HT1080 (cell line): ENCODE measurements at regions not wholly inside any gene's neighbourhood (a gene's known extent, or its start where the extent isn't known, plus 50 kb on each side); places are given as distances from the start of the nearest gene placed in this dataset.

Source experiments
- DNase-seq: peaks from one replicate; pipeline ENCODE4 v3.0.0-alpha.2; 2015; ENCODE audit warnings: low read depth

DNA sequence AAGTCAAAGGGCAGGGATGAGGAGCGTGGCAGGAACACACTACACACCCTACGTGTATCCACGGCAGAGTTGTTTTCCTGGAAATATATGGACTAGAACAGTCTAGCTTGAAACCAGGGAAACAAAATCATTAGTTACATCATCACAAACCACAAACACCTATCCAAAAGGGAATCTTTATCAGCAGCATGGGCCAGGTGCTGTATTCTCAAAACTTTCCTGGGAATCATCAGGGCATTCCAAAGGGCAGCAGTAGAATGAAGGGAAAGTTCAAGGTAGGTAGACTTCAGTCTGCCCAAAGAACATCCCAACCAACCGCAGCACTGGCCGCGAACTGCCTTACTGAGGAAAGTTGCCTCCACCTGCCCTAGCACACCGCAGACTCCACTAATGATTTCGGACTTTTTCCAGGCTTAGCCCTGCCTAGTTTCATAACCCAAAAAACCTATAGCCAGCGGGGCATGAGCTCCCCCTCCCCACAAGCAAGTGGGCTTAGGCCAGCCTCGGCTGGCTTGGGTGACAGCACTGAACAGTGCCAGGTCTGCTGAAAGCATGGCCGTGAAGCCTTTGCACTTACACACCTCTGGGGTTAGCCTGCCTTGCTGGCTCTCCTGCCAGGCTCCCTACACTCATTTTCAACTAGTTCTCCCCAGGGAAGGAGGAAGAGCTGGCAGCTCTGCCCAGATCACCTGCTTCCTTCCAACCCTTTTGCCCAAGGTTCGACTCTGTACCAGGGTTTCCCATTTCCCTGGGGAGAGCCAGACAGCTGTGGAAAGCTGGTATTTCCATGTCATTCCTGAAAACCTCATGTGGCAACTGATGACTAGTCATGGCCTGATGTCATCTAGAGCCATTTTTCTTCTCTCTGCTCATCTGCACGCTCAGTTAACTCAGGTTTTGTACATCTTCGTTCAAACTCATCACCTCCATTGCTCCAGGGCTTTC, 77.3 kb upstream of the UBAC2 start:
- peak; percentile 48 for DNase-seq

DNA sequence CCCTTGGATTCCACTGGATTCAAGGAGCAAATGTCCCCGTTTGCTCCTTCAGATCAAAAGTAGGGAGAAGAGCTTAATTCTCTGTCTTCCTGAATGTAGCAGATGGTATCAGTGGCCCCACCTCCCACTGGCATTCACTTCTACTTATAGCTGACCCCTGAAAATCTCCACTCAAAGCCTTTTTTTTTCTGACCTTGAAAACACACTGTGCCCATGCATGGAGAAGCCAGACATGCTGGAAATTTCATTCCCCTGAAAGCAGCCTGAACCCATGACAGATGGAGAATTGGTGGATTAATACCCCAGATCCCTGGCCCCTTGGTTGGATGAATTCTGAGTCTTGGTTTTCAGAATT, 76.6 kb upstream of the UBAC2 start:
- no peak for DNase-seq

DNA sequence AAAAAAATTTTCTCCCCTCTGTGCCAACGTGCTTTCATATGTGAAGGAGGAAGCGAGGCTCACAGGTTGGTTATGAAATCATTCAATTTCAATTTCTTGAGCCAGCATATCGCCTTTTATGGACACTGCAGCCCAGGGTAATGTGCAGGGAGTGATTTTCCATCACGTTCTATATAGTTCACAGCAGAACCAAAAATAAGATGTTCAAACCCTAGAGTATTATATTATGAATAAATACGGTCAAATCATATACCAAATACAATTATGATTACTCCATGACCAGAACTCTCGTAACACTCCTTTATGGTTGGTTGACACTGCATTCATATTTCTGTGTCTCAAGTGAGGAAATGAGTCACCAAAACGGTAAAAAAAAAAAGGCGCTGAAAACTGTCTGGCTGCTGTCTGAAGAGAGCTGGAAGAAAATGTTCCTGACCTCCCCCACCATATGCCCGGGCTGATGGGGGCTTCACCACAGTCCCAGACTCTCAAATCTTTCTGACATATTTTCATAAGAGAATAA, 75.8 kb upstream of the UBAC2 start:
- peak; percentile 93 for DNase-seq

DNA sequence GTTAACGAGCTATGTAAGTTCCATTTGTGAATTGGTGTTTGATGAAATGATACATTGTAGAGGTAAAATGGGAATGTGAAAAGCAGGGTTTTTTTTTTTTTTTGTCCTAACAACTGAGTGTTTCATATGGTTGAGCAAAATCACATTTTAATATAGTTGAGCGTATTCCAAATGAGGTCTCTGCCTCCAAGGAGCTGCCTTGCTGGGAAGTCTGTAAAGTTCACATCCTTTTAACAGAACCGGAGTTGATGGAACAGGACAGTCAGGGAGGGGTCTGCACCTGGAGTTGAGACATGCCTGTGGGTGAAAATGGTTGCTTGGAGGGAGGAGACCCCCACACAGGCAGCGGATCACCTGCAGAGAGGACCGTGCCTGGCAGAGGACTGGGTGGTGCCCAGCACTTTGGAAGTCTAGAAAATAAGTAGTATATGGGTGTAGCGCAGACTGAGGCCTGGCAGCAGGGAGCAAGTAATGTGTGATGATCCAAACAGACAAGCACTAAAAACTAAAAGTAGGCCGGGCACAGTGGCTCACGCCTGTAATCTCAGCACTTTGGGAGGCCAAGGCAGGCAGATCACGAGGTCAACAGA, 75.2 kb upstream of the UBAC2 start:
- DNase-seq = no peak

DNA sequence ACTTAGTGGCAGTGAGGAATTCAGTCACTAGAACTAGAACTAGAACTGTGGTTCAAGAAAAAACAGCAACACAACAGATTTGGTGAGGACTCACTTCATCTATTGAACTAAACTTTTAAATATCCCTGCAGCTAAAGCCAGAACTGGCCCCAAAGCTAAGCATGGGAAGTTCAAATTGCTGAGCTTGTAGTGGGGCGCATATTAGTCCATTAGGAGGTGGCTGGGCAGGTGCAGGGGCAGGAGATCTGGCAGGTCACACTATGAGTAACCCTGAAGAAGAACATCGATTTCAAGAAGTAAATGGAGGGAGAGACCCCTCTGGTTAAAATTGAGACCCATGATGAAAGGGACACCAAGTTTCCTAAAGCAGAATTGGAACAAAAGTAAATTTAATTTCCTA, 73.8 kb upstream of the UBAC2 start:
- DNase-seq = no peak

DNA sequence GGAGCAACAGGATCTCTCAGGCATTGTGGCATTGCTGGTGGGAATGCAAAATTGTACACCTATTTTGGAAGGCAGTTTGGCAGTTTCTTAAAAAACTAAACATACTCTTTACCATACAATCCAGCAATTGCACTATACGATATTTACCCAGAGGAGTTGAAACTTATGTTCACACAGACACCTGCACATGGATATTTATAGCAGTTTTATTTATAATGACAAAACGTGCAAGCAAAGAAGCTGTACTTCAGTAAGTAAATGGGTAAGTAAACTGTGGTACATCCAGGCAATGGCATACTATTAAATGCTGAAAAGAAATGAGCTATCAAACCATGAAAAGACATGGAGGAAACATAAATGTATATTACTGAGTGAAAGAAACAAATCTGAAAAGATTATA, 71.6 kb upstream of the UBAC2 start:
- no peak for DNase-seq

DNA sequence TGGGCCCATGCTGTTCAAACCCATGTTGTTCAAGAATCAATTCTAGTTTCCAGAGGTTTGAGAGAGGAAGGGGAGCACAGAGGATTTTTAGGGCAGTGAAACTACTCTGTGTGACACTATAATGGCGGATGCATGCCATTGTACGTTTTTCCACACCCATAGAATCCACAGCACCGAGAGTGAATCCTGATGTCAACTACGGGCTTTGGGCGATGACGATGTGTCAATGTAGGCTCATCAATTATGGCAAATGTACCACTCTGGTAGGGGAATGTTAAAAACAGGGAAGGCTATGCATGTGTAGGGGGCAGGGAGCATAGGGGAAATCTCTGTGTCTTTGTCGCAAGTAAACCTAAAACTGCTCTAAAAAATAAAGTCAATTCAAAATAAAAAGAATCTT, 70.7 kb upstream of the UBAC2 start:
- DNase-seq = no peak

DNA sequence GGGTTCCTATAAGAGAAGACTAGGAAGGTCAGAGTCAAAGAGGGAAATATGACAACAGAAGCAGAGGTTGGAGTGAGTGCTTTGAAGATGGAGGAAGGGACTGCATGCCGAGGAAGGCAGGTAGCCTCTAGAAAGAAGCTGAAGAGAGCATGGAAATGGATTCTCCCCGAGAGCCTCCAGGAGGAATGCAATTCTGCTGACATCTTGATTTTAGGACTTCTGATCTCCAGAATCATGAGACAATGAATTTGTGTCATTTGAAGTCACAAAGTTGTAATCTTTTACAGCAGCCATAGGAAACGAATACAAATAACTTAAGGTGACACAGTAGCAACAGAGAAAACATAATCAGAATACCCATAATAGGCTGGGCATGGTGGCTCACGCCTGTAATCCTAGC, 69.2 kb upstream of the UBAC2 start:
- DNase-seq = no peak

DNA sequence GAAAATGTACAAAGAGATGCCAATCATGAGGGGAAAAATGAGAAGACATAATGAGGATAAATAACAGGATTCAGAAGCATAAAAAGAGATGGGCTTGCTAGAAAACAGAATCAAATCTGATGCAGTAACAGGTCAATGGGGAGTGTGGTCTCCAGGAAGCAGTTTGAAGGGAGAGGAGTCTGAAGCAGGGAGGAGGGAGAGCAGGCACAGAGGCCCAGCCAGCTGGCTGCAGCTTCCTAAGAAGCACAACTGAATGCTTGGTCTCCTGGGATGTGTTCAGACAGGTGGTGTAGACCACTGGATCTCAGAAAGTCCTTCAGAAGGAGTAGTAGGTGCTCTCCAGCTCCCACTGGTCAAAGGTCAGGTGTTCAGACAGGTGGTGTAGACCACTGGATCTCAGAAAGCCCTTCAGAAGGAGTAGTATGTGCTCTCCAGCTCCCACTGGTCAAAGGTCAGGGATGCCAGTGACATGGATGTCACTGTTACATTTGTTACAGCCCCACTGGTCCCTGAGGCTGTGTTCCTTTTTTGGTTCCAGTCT, 68.3 kb upstream of the UBAC2 start:
- no peak for DNase-seq

DNA sequence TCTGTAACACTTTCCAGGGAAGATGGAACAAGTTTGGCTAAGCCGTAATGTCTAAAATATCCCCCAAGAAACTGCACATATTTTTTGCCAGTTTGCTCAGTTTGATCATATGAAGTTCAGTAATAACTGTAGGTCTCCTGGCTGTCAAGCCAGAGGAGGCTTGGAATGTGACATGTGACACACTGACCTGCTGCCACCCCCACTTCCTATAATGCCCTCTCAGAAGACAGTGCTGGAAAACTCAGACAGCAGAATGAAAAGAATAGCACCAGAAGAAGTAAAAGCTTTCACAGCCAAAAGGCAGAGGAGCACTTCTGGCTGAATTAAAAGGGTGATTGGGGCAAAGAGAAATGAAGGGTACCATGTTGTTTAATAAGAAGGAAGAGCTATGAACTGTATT, 67.4 kb upstream of the UBAC2 start:
- no peak for DNase-seq

DNA sequence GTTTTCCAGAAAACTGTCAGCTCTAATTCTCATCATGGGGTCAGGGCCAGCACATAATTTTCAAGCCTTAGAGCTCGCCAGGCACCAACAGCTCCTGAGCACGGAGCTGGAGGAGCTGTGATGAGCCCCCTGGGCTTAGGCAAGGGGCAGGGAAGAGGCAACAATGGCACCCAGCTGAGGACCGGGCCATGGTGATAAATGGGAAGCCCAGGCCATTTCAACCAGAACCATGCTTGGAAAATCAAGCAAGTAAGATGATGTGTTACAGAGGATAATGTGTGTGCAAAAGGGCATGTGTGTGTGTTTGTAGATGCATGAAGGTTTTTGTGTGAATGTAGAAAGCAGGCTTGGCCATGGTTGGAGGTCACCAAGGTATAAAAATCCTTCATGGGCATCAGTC, 66.8 kb upstream of the UBAC2 start:
- DNase-seq = no peak

DNA sequence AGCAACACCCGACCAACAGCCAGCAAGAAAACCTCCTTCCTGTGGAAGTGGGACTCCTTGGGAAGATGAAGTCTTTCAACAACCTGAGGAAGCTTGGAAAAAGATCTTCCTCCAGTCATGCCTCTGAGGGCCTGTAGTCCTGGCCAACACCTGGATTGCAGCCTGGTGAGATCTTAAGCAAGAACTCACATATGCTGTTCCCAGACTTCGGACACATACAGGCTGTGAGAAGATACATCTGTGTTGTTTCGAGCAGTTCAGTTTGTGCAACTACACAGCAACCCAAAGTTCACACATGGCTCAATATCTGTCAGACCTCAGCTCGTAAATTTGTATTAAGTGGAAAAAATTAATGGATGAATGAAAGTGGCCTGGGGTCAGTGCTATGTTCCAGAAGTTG, 65.1 kb upstream of the UBAC2 start:
- no peak for DNase-seq

DNA sequence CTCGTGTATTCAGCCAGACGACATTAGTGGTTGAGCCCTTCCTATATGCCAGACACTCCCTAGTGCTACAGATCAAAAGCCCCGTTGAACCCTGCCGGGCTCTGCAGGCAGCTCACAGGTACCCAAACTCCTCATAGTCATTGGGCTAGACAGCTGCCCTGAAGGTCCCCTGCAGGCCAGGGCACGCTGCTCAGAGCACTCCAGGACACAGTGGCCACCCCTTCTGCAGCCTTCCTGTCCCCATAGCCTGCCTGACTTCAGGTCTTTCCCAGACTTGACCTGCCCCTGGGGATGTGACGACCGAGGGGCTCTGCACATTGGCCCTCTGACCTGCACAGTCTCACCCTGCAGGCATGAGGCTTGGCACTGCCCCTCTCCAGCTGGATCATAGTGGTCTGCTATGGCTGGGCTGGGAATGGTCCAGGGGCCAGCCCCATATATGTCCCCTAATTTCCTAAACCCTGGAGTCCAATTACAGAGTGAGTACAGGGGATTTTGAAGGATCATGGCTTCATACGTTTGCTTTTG, 64.2 kb upstream of the UBAC2 start:
- DNase-seq = no peak

DNA sequence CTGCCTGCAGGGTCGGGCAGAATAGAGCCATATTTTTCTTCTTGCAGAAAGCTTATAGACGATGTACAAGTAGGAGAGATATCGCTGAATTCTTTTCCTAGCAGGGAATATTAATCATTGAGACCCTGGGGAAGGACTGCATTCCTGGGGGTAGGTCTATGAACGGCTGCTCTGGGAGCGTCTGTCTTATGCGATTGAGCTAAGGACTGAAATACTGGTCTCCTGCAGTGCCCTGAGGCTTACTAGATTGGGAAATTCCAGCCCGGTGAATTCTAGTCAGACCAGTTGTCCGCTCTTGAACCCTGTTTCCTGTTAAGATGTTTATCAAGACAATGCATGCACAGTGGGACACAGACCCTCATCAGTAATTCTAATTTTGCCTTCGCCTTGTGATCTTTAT, 59.8 kb upstream of the UBAC2 start:
- DNase-seq = no peak

DNA sequence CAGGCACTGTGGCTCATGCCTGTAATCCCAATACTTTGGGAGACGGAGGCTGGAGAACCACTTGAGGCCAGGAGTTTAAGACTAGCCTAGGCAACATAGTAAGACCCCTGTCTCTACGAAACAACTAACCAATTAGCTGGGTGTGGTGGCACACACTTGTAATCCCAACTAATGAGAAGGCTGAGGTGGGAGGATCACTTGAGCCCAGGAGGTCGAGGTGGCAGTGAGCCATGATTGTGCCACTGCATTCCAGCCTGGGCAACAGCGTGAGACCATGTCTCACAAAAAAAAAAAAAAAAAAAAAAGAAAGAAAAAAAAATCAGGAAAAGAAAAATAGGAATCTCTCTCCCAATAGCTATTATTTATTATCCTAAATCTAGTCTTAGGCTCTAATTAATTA, 56.8 kb upstream of the UBAC2 start:
- DNase-seq = no peak

DNA sequence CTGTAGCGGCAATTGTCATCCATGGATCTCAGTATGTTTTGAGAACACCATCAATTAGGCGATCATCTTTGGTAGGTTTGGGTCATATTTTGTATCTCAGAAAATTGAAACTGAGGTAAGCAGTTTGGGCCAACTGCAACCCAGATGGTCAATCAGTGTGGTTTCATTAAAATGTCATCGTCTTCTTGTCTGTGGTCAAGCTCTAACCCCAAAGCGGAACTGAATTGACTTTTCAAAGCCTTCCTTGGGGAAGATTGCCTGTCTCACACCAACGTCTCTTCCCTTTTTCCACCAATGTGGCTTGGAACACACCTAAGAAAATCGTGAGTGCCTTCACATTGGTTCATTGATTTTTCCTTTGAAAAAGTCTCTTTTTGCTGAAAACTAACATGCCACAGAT, 56.3 kb upstream of the UBAC2 start:
- no peak for DNase-seq

DNA sequence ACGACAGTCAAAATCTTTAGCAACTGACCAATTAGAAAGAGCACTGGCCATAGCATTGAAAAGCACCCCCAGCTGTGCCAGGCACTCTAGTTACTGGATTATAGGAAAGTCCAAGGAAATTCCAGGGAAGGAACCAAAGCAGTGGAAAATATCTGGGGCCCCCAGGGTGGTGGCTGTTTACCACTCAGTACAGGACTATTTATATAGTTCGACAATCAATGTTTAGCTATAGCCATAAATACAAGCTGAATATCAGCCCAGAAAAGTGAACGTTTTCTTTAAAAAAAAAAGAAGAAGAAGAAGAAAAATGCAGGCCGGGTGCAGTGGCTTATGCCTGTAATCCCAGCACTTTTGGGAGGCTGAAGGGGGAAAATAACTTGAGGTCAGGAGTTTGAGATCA, 55.2 kb upstream of the UBAC2 start:
- no peak for DNase-seq

DNA sequence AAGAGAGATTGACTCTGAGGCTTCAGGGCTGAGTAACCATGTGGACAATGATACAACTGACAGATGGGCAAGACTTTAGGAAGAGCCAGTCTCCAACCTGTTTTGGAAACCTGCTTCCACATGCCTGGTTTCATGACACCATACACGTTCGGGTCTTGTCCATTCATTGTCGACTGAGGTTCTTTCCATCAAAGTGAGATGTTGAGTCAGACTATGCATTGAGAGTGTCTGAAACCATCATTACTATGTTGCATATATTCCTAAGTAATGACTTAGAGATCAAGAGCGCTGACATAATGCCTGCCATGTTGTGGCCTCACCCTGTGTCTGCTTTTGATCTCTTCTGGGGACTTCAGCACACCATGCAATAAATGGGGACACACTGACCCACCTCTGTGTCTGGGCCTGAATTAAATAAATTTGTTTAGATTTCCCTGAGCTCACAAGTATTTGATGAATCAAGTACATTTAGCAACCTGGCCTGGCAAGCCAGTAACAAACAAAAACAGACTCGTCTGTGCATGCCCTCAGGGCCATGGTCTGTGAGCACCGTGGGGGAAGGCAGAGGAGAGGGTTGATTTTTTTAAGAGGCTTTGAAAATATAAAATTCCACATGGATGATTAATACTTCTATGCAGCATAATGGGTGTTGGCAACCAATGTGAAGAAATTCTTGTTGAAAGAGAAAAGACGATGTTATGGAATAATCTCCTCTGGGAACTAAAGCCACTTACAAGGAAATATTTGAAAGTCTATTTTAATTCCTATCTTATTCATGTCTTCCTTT, 49.9 kb upstream of the UBAC2 start:
- DNase-seq = peak; percentile 53
